ENCODE measurements at regions not wholly inside any gene's neighbourhood (a gene's known extent, or its start where the extent isn't known, plus 50 kb on each side); places are given as distances from the start of the nearest gene placed in this dataset.

- TF ChIP-seq MAX (IDR thresholded peaks at IDR 0.05): no peak
- TF ChIP-seq YY1 (IDR thresholded peaks at IDR 0.05): no peak
- TF ChIP-seq GABPA (IDR thresholded peaks at IDR 0.05 in 1 of 2, conservative IDR thresholded peaks at IDR 0.05 in 1 of 2): no peak
- no peak for TF ChIP-seq RAD21 (IDR thresholded peaks at IDR 0.05)
- no peak for TF ChIP-seq TAF1 (conservative IDR thresholded peaks at IDR 0.05)
- no peak for TF ChIP-seq ATF3 (IDR thresholded peaks at IDR 0.05)
- no peak for TF ChIP-seq JUND (IDR thresholded peaks at IDR 0.05)
- no peak for TF ChIP-seq HNF4G (IDR thresholded peaks at IDR 0.05)
- no peak for TF ChIP-seq NR2F2 (IDR thresholded peaks at IDR 0.05)
- Histone ChIP-seq H3K9me3 (ENCODE audit: control insufficient read depth in 4 of 4, low read length in 3 of 4) (no peaks in the 10 kb centered on the region), H3K4me3 (ENCODE audit: low read depth in 1 of 3, low read length in 3 of 3) (no peak overlapping the region), H3K27ac (ENCODE audit: low read depth in 1 of 2, low read length in 2 of 2) (no peak overlapping the region), H3K27me3 (ENCODE audit: control insufficient read depth in 4 of 4, insufficient read depth in 4 of 4, low read length in 3 of 4) (no peaks in the 10 kb centered on the region), H3K4me1 (ENCODE audit: control insufficient read depth in 4 of 4, insufficient read depth in 4 of 4, low read length in 3 of 4) (no peaks in the 10 kb centered on the region), H3K36me3 (ENCODE audit: control insufficient read depth in 4 of 4, insufficient read depth in 3 of 4, low read depth in 1 of 4, low read length in 3 of 4) (no peaks in the 10 kb centered on the region), H3K9ac (ENCODE audit: low read depth in 1 of 2, low read length in 2 of 2) (no peak overlapping the region)
- no peak for DNase-seq (ENCODE audit: low spot score)
- WGBS: 62% methylated on average over 1 of the region's 1 CpG
These were observed 511.3 kb upstream of the PAPPA start for GRCh38 chr9:115642285-115642684.

- no peaks in the 10 kb centered on the region for H3K36me3 ChIP-seq (ENCODE audit: control insufficient read depth in 4 of 4, insufficient read depth in 3 of 4, low read depth in 1 of 4, low read length in 3 of 4)
- no peaks in the 10 kb centered on the region for H3K4me1 ChIP-seq (ENCODE audit: control insufficient read depth in 4 of 4, insufficient read depth in 4 of 4, low read length in 3 of 4)
- WGBS: 66% methylated on average over 4 of the region's 4 CpGs
- no peak for TF ChIP-seq RXRA (IDR thresholded peaks at IDR 0.05)
- TF ChIP-seq FOXA1 (IDR thresholded peaks at IDR 0.05): no peak
- no peak for TF ChIP-seq CTCF (IDR thresholded peaks at IDR 0.05; ENCODE audit: low read depth, low read length, missing input control)
- no peak for TF ChIP-seq GABPA (IDR thresholded peaks at IDR 0.05 in 1 of 2, conservative IDR thresholded peaks at IDR 0.05 in 1 of 2)
- TF ChIP-seq MAX (IDR thresholded peaks at IDR 0.05): no peak
- no peak for TF ChIP-seq ZBTB33 (IDR thresholded peaks at IDR 0.05)
- TF ChIP-seq EGR1 (IDR thresholded peaks at IDR 0.05; ENCODE audit: low read depth in 2 of 2): no peak
- TF ChIP-seq REST (IDR thresholded peaks at IDR 0.05): no peak
- no peak for TF ChIP-seq YY1 (IDR thresholded peaks at IDR 0.05)
- TF ChIP-seq NR2F2 (IDR thresholded peaks at IDR 0.05): no peak
- TF ChIP-seq RAD21 (IDR thresholded peaks at IDR 0.05): no peak
- no peak for TF ChIP-seq SP1 (IDR thresholded peaks at IDR 0.05)
- no peak for TF ChIP-seq HNF4A (conservative IDR thresholded peaks at IDR 0.05)
- no peak for TF ChIP-seq FOXA2 (IDR thresholded peaks at IDR 0.05)
- TF ChIP-seq ATF3 (IDR thresholded peaks at IDR 0.05): no peak
- H3K27ac ChIP-seq (ENCODE audit: low read depth in 1 of 2, low read length in 2 of 2): no peak overlapping the region
- H3K27me3 ChIP-seq (ENCODE audit: control insufficient read depth in 4 of 4, insufficient read depth in 4 of 4, low read length in 3 of 4): no peaks in the 10 kb centered on the region
- H3K4me3 ChIP-seq (ENCODE audit: low read depth in 1 of 3, low read length in 3 of 3): no peak overlapping the region
- no peak overlapping the region for H3K9ac ChIP-seq (ENCODE audit: low read depth in 1 of 2, low read length in 2 of 2)
- DNase-seq (ENCODE audit: low spot score): no peak
- H3K9me3 ChIP-seq (ENCODE audit: control insufficient read depth in 4 of 4, low read length in 3 of 4): no peaks in the 10 kb centered on the region
These were observed 509.5 kb upstream of the PAPPA start for GRCh38 chr9:115643948-115644727.

Data from liver (tissue), 8 donors.